ENCODE measurements at regions not wholly inside any gene's neighbourhood (a gene's known extent, or its start where the extent isn't known, plus 50 kb on each side); places are given as distances from the start of the nearest gene placed in this dataset.

DNA sequence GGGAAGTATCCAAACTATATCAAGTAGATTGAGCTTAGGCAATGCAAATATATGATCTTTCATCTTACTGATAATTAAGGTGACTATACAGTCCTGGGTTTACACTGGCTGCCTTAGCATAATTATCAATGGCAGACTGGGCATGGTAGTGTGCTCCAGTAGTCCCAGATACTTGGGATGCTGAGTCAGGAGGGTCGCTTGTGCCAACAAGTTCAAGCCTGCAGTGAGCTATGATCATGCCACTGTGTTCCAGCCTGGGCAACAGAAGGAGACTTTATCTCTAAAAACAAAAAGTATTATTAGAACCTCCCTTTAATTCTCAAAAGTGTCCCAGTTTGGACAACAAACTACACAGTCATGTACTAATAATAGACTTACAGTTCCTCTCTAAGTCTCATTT lies 99.4 kb upstream of the RASGEF1B start:
- Histone ChIP-seq H3K9me2 (replicated peaks; ENCODE audit: insufficient read depth, low read length) (no peaks in the 10 kb centered on the region), H3K4me3 (ENCODE audit: low read length) (no peak overlapping the region), H3K27me3 (ENCODE audit: low read length) (no peaks in the 10 kb centered on the region), H3K9me3 (ENCODE audit: low read length) (no peaks in the 10 kb centered on the region), H3K79me2 (ENCODE audit: low read length) (no peaks in the 10 kb centered on the region), H4K20me1 (ENCODE audit: insufficient read depth, low read depth, low read length) (no peaks in the 10 kb centered on the region), H3K9ac (ENCODE audit: low read length) (no peak overlapping the region), H3K4me2 (ENCODE audit: low read depth, low read length, poor library complexity, severe bottlenecking) (no peak overlapping the region), H2AFZ (ENCODE audit: low read length) (no peak overlapping the region), H3K36me3 (ENCODE audit: insufficient read depth, low read length) (no peaks in the 10 kb centered on the region), H3K4me1 (ENCODE audit: low read length) (peaks cover 20% of the 10 kb centered on the region), H3K27ac (ENCODE audit: low read length) (no peak overlapping the region)
- DNase-seq, result no peak

DNA sequence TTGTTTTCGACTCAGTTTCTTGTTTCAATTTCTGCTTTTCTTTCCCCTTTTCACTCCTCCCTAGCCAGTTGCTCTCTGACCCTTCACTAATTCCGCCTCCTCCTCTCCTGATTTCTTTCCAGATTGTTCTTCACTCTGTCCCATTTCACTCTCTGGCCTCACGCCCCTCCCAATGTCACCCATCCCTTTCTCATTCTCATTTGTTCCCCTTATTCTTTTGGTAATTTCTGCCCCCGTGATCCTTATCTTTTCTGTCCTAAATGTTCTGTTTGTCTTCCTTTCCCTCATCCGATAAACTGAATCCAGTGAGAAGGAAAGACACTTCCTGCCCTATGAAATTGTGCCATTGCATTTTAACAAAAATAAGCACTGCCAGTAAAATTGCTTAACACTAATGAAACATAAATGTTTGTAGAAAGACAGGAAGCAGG lies 94.5 kb upstream of the RASGEF1B start:
- Histone ChIP-seq H3K9me2 (replicated peaks; ENCODE audit: insufficient read depth, low read length) (no peaks in the 10 kb centered on the region), H4K20me1 (ENCODE audit: insufficient read depth, low read depth, low read length) (no peaks in the 10 kb centered on the region), H3K4me2 (ENCODE audit: low read depth, low read length, poor library complexity, severe bottlenecking) (no peak overlapping the region), H3K4me3 (ENCODE audit: low read length) (no peak overlapping the region), H3K79me2 (ENCODE audit: low read length) (no peaks in the 10 kb centered on the region), H3K36me3 (ENCODE audit: insufficient read depth, low read length) (no peaks in the 10 kb centered on the region), H3K4me1 (ENCODE audit: low read length) (peaks cover 39% of the 10 kb centered on the region), H3K27ac (ENCODE audit: low read length) (no peak overlapping the region), H3K27me3 (ENCODE audit: low read length) (no peaks in the 10 kb centered on the region), H2AFZ (ENCODE audit: low read length) (no peak overlapping the region), H3K9me3 (ENCODE audit: low read length) (no peaks in the 10 kb centered on the region), H3K9ac (ENCODE audit: low read length) (no peak overlapping the region)
- no peak for DNase-seq

DNA sequence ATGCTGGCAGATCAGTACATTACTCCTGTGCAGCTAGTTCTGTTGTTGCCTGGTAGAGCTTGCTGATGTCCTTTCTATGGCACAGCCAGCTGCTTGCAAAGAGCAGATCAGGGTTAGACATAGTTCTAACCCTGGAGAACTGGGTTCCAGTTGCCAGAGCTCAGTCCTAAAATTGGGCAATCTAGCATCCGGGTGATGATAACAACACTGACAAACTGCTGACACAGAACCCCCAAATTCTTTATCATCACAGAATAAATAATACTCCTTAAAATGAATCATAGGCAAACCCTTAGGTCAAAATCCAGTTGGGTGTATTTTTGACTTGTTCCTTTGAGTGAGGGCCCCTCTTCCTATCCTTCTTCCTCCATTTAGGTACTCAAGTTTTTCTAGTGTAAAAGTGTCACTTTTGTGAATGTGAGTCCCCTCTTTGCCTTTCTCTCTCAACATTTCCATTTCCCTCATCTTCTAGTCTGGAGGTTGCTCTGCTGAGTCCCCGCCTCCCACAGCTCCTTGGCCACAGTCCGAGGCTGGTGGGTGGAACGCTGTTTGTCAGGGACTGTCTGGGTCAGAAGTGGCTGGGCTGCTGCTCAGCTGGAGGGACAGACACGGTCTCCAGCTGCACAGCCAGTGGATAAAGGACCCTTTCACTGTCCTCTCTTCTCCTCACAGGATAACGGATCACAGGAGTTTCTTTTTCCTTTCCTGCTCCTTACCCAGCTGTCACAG lies 93.6 kb upstream of the RASGEF1B start:
- no peak overlapping the region for H3K4me2 ChIP-seq (ENCODE audit: low read depth, low read length, poor library complexity, severe bottlenecking)
- no peaks in the 10 kb centered on the region for H3K27me3 ChIP-seq (ENCODE audit: low read length)
- no peak overlapping the region for H2AFZ ChIP-seq (ENCODE audit: low read length)
- H3K9me2 ChIP-seq (replicated peaks; ENCODE audit: insufficient read depth, low read length), result no peaks in the 10 kb centered on the region
- no peak for DNase-seq
- H3K4me3 ChIP-seq (ENCODE audit: low read length), result no peak overlapping the region
- H3K27ac ChIP-seq (ENCODE audit: low read length), result no peak overlapping the region
- H3K79me2 ChIP-seq (ENCODE audit: low read length), result no peaks in the 10 kb centered on the region
- peaks cover 34% of the 10 kb centered on the region for H3K4me1 ChIP-seq (ENCODE audit: low read length)
- H3K9ac ChIP-seq (ENCODE audit: low read length), result no peak overlapping the region
- H3K9me3 ChIP-seq (ENCODE audit: low read length), result no peaks in the 10 kb centered on the region
- H4K20me1 ChIP-seq (ENCODE audit: insufficient read depth, low read depth, low read length), result no peaks in the 10 kb centered on the region
- H3K36me3 ChIP-seq (ENCODE audit: insufficient read depth, low read length), result no peaks in the 10 kb centered on the region

GRCh38 chr4:81564025-81564424 lies 92.3 kb upstream of the RASGEF1B start:
- peaks cover 34% of the 10 kb centered on the region for H3K4me1 ChIP-seq (ENCODE audit: low read length)
- DNase-seq, result no peak
- no peak overlapping the region for H3K4me3 ChIP-seq (ENCODE audit: low read length)
- no peaks in the 10 kb centered on the region for H3K9me2 ChIP-seq (replicated peaks; ENCODE audit: insufficient read depth, low read length)
- no peaks in the 10 kb centered on the region for H4K20me1 ChIP-seq (ENCODE audit: insufficient read depth, low read depth, low read length)
- H3K9ac ChIP-seq (ENCODE audit: low read length), result no peak overlapping the region
- no peak overlapping the region for H2AFZ ChIP-seq (ENCODE audit: low read length)
- H3K79me2 ChIP-seq (ENCODE audit: low read length), result no peaks in the 10 kb centered on the region
- H3K36me3 ChIP-seq (ENCODE audit: insufficient read depth, low read length), result no peaks in the 10 kb centered on the region
- H3K27ac ChIP-seq (ENCODE audit: low read length), result no peak overlapping the region
- H3K27me3 ChIP-seq (ENCODE audit: low read length), result no peaks in the 10 kb centered on the region
- H3K9me3 ChIP-seq (ENCODE audit: low read length), result no peaks in the 10 kb centered on the region
- H3K4me2 ChIP-seq (ENCODE audit: low read depth, low read length, poor library complexity, severe bottlenecking), result no peak overlapping the region

DNA sequence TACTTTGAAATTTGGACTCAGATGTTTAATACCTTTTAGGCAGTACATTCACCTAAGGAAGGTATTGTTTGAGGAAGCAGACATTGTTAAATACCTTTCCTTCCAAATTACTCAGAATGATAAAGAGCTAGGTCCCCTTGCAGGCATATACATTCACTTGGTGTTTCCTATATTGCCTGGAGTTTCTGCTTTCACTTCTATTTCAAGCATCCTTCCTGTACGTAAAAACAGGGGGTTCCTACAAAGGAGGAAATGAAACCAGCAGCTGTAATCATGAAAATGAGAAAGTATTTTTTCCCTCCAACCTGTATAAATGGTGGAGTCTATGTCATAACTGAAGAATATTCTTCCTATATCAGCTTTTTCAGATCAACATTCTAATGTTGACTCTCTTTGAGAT lies 90.4 kb upstream of the RASGEF1B start:
- Histone ChIP-seq H3K79me2 (ENCODE audit: low read length) (no peaks in the 10 kb centered on the region), H3K4me1 (ENCODE audit: low read length) (peaks cover 43% of the 10 kb centered on the region), H3K27ac (ENCODE audit: low read length) (peak overlapping the region; percentile 86)

DNA sequence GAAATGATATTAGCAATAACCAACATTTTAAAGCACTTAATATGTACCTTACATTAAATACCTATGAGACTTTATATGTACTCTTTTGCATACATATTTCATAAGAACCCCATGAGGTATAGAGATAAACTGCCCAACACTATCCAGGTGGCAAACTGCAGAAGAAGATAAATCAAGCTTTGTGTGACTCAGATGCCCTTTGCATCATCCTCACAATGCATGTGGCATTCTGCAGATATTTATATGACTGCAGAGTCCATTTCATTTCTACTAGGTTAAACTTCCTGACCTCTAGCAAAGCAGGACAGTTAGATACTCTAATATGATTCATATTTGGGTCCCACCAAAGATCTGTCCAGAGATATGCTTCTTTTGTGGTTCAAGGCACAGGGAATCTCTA lies 85.6 kb upstream of the RASGEF1B start:
- Histone ChIP-seq H3K27ac (ENCODE audit: low read length) (no peak overlapping the region), H2AFZ (ENCODE audit: low read length) (no peak overlapping the region), H3K79me2 (ENCODE audit: low read length) (no peaks in the 10 kb centered on the region), H3K4me1 (ENCODE audit: low read length) (peaks cover 26% of the 10 kb centered on the region), H3K36me3 (ENCODE audit: insufficient read depth, low read length) (no peaks in the 10 kb centered on the region), H3K4me2 (ENCODE audit: low read depth, low read length, poor library complexity, severe bottlenecking) (no peak overlapping the region), H3K9me3 (ENCODE audit: low read length) (no peaks in the 10 kb centered on the region), H3K9ac (ENCODE audit: low read length) (no peak overlapping the region), H3K4me3 (ENCODE audit: low read length) (no peak overlapping the region), H3K9me2 (replicated peaks; ENCODE audit: insufficient read depth, low read length) (no peaks in the 10 kb centered on the region), H3K27me3 (ENCODE audit: low read length) (no peaks in the 10 kb centered on the region), H4K20me1 (ENCODE audit: insufficient read depth, low read depth, low read length) (no peaks in the 10 kb centered on the region)
- no peak for DNase-seq

More for the DNA sequence above, 90.4 kb upstream of the RASGEF1B start:
- H3K4me3 ChIP-seq (ENCODE audit: low read length), result peak overlapping the region; percentile 30; the same call in 1 of the 2 replicates
- no peaks in the 10 kb centered on the region for H3K9me3 ChIP-seq (ENCODE audit: low read length)
- no peaks in the 10 kb centered on the region for H3K36me3 ChIP-seq (ENCODE audit: insufficient read depth, low read length)
- H3K9ac ChIP-seq (ENCODE audit: low read length), result no peak overlapping the region
- peak; percentile 78 for DNase-seq
- no peaks in the 10 kb centered on the region for H4K20me1 ChIP-seq (ENCODE audit: insufficient read depth, low read depth, low read length)
- H3K4me2 ChIP-seq (ENCODE audit: low read depth, low read length, poor library complexity, severe bottlenecking), result peak overlapping the region; percentile 57
- no peaks in the 10 kb centered on the region for H3K27me3 ChIP-seq (ENCODE audit: low read length)
- H3K9me2 ChIP-seq (replicated peaks; ENCODE audit: insufficient read depth, low read length), result no peaks in the 10 kb centered on the region
- no peak overlapping the region for H2AFZ ChIP-seq (ENCODE audit: low read length)

DNA sequence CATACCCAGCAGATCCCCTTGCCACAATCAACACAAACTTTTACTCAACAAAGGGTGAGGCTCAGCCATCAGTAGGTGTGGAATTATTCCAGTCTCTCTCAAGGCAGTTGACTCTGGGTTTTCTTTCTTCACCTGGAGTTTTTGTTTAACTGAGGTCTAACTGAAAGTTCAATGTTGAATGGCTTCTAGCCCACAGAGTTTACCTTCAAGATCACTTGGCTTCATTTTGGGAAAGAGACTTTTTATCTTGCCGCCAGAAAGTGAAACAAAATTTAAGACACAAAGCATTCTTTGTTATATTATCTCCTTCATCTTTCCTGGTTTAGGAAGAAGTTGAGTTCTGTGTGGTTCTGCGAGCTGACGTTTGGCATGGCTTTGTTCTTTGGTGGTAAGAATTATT lies 83.8 kb upstream of the RASGEF1B start:
- H3K4me1 ChIP-seq (ENCODE audit: low read length), result peaks cover 14% of the 10 kb centered on the region
- no peak overlapping the region for H2AFZ ChIP-seq (ENCODE audit: low read length)
- no peaks in the 10 kb centered on the region for H3K79me2 ChIP-seq (ENCODE audit: low read length)
- no peak overlapping the region for H3K27ac ChIP-seq (ENCODE audit: low read length)
- H3K36me3 ChIP-seq (ENCODE audit: insufficient read depth, low read length), result no peaks in the 10 kb centered on the region
- H3K9me3 ChIP-seq (ENCODE audit: low read length), result no peaks in the 10 kb centered on the region
- no peak for DNase-seq
- H3K9me2 ChIP-seq (replicated peaks; ENCODE audit: insufficient read depth, low read length), result no peaks in the 10 kb centered on the region
- no peaks in the 10 kb centered on the region for H4K20me1 ChIP-seq (ENCODE audit: insufficient read depth, low read depth, low read length)
- H3K4me3 ChIP-seq (ENCODE audit: low read length), result no peak overlapping the region
- no peaks in the 10 kb centered on the region for H3K27me3 ChIP-seq (ENCODE audit: low read length)
- H3K4me2 ChIP-seq (ENCODE audit: low read depth, low read length, poor library complexity, severe bottlenecking), result no peak overlapping the region
- H3K9ac ChIP-seq (ENCODE audit: low read length), result no peak overlapping the region

DNA sequence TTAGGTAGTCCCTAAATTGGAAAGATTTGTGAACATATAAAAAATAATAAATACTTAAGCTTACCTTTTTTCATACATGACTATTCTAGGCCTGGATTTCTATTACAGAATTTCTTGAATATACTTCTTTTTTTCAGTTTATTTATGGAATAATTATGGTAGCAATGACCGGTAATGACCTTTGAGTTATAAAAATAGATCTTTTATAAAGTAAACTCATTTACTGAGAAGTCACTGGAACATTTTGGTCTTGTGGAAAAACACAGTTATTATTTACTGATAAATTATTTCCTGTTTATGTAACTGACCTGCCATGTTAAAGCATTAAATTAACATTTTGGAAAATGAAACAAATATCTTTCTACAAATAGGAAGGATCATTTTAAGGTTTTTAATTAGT lies 80.4 kb upstream of the RASGEF1B start:
- H3K9ac ChIP-seq (ENCODE audit: low read length), result no peak overlapping the region
- no peak overlapping the region for H3K27ac ChIP-seq (ENCODE audit: low read length)
- H3K4me1 ChIP-seq (ENCODE audit: low read length), result peaks cover 4% of the 10 kb centered on the region
- no peaks in the 10 kb centered on the region for H3K9me2 ChIP-seq (replicated peaks; ENCODE audit: insufficient read depth, low read length)
- H3K9me3 ChIP-seq (ENCODE audit: low read length), result no peaks in the 10 kb centered on the region
- H3K4me3 ChIP-seq (ENCODE audit: low read length), result no peak overlapping the region
- DNase-seq, result no peak
- H3K79me2 ChIP-seq (ENCODE audit: low read length), result no peaks in the 10 kb centered on the region
- H2AFZ ChIP-seq (ENCODE audit: low read length), result no peak overlapping the region
- no peak overlapping the region for H3K4me2 ChIP-seq (ENCODE audit: low read depth, low read length, poor library complexity, severe bottlenecking)
- H4K20me1 ChIP-seq (ENCODE audit: insufficient read depth, low read depth, low read length), result no peaks in the 10 kb centered on the region
- no peaks in the 10 kb centered on the region for H3K36me3 ChIP-seq (ENCODE audit: insufficient read depth, low read length)
- no peaks in the 10 kb centered on the region for H3K27me3 ChIP-seq (ENCODE audit: low read length)

Measured in Karpas-422 (cell line).